ENCODE measurements at regions not wholly inside any gene's neighbourhood (a gene's known extent, or its start where the extent isn't known, plus 50 kb on each side); places are given as distances from the start of the nearest gene placed in this dataset.

GRCh38 chr5:92106808-92107207, 723.7 kb upstream of the ARRDC3 start:
- no peak overlapping the region for H3K23ac ChIP-seq (ENCODE audit: low read length)
- H3K4me1 ChIP-seq (ENCODE audit: control insufficient read depth in 1 of 2, insufficient read depth in 2 of 2, low read length in 2 of 2): no peaks in the 10 kb centered on the region
- no peak overlapping the region for H2BK120ac ChIP-seq (ENCODE audit: insufficient read depth, low read length, poor library complexity)
- no peak overlapping the region for H3K27ac ChIP-seq (ENCODE audit: low read depth, low read length)
- no peak overlapping the region for H4K12ac ChIP-seq (ENCODE audit: low read depth, low read length)
- no peaks in the 10 kb centered on the region for H3K79me2 ChIP-seq (ENCODE audit: control insufficient read depth, insufficient read depth, low read length, poor library complexity)
- DNase-seq: no peak
- no CpG with 5 or more reads among the region's 1 CpG for WGBS (ENCODE audit: extremely low coverage, insufficient coverage, insufficient read length)
- no peak overlapping the region for H2AK5ac ChIP-seq (ENCODE audit: low read length)
- H2BK5ac ChIP-seq (ENCODE audit: low read depth, low read length, poor library complexity): no peak overlapping the region
- H3K9me3 ChIP-seq (ENCODE audit: insufficient read depth, low read depth, low read length): no peaks in the 10 kb centered on the region
- H4K8ac ChIP-seq (ENCODE audit: low read depth, low read length): no peak overlapping the region
- no peak overlapping the region for H3K4ac ChIP-seq (ENCODE audit: low read depth, low read length)
- no peak overlapping the region for H2AFZ ChIP-seq (ENCODE audit: insufficient read depth, low read length, poor library complexity)
- no peak overlapping the region for H3K4me3 ChIP-seq (ENCODE audit: low read depth, low read length)
- no peaks in the 10 kb centered on the region for H3K27me3 ChIP-seq (ENCODE audit: insufficient read depth, low read length)
- no peak overlapping the region for H4K91ac ChIP-seq (ENCODE audit: low read depth, low read length)
- no peak overlapping the region for H2BK12ac ChIP-seq (ENCODE audit: low read length)
- no peaks in the 10 kb centered on the region for H3K79me1 ChIP-seq (ENCODE audit: low read length)
- H3K14ac ChIP-seq (ENCODE audit: low read length): no peak overlapping the region
- H3K36me3 ChIP-seq (ENCODE audit: control insufficient read depth in 1 of 2, insufficient read depth in 2 of 2, low read length in 2 of 2): no peaks in the 10 kb centered on the region
- no peak overlapping the region for H3K18ac ChIP-seq (ENCODE audit: low read length)
- no peak overlapping the region for H3K9ac ChIP-seq (ENCODE audit: low read length)
- H3K4me2 ChIP-seq (ENCODE audit: low read length): no peak overlapping the region

- Histone ChIP-seq H3K79me2 (ENCODE audit: control insufficient read depth, insufficient read depth, low read length, poor library complexity) (no peaks in the 10 kb centered on the region), H3K18ac (ENCODE audit: low read length) (no peak overlapping the region), H2AFZ (ENCODE audit: insufficient read depth, low read length, poor library complexity) (no peak overlapping the region), H4K12ac (ENCODE audit: low read depth, low read length) (no peak overlapping the region), H3K14ac (ENCODE audit: low read length) (no peak overlapping the region), H3K9me3 (ENCODE audit: insufficient read depth, low read depth, low read length) (no peaks in the 10 kb centered on the region), H3K27me3 (ENCODE audit: insufficient read depth, low read length) (no peaks in the 10 kb centered on the region), H3K79me1 (ENCODE audit: low read length) (no peaks in the 10 kb centered on the region), H3K27ac (ENCODE audit: low read depth, low read length) (no peak overlapping the region), H2BK12ac (ENCODE audit: low read length) (no peak overlapping the region), H3K4me2 (ENCODE audit: low read length) (no peak overlapping the region), H3K36me3 (ENCODE audit: control insufficient read depth in 1 of 2, insufficient read depth in 2 of 2, low read length in 2 of 2) (no peaks in the 10 kb centered on the region), H3K4ac (ENCODE audit: low read depth, low read length) (no peak overlapping the region), H4K91ac (ENCODE audit: low read depth, low read length) (no peak overlapping the region), H3K4me3 (ENCODE audit: low read depth, low read length) (no peak overlapping the region), H2BK5ac (ENCODE audit: low read depth, low read length, poor library complexity) (no peak overlapping the region), H4K8ac (ENCODE audit: low read depth, low read length) (no peak overlapping the region), H2BK120ac (ENCODE audit: insufficient read depth, low read length, poor library complexity) (no peak overlapping the region), H2AK5ac (ENCODE audit: low read length) (no peak overlapping the region), H3K9ac (ENCODE audit: low read length) (no peak overlapping the region), H3K4me1 (ENCODE audit: control insufficient read depth in 1 of 2, insufficient read depth in 2 of 2, low read length in 2 of 2) (no peaks in the 10 kb centered on the region), H3K23ac (ENCODE audit: low read length) (no peak overlapping the region)
- DNase-seq: no peak
Measured at GRCh38 chr5:92104126-92104525, 721.0 kb upstream of the ARRDC3 start.

- Histone ChIP-seq H3K79me1 (ENCODE audit: low read length) (no peaks in the 10 kb centered on the region), H3K4me3 (ENCODE audit: low read depth, low read length) (no peak overlapping the region), H4K8ac (ENCODE audit: low read depth, low read length) (no peak overlapping the region), H2BK5ac (ENCODE audit: low read depth, low read length, poor library complexity) (no peak overlapping the region), H4K12ac (ENCODE audit: low read depth, low read length) (no peak overlapping the region), H3K18ac (ENCODE audit: low read length) (no peak overlapping the region), H2BK120ac (ENCODE audit: insufficient read depth, low read length, poor library complexity) (no peak overlapping the region), H3K4me2 (ENCODE audit: low read length) (no peak overlapping the region), H3K27ac (ENCODE audit: low read depth, low read length) (no peak overlapping the region), H2AK5ac (ENCODE audit: low read length) (no peak overlapping the region), H3K4me1 (ENCODE audit: control insufficient read depth in 1 of 2, insufficient read depth in 2 of 2, low read length in 2 of 2) (no peaks in the 10 kb centered on the region), H4K91ac (ENCODE audit: low read depth, low read length) (no peak overlapping the region), H3K4ac (ENCODE audit: low read depth, low read length) (no peak overlapping the region), H3K27me3 (ENCODE audit: insufficient read depth, low read length) (no peaks in the 10 kb centered on the region), H3K14ac (ENCODE audit: low read length) (no peak overlapping the region), H3K79me2 (ENCODE audit: control insufficient read depth, insufficient read depth, low read length, poor library complexity) (no peaks in the 10 kb centered on the region), H3K36me3 (ENCODE audit: control insufficient read depth in 1 of 2, insufficient read depth in 2 of 2, low read length in 2 of 2) (no peaks in the 10 kb centered on the region), H3K23ac (ENCODE audit: low read length) (no peak overlapping the region), H2BK12ac (ENCODE audit: low read length) (no peak overlapping the region), H2AFZ (ENCODE audit: insufficient read depth, low read length, poor library complexity) (no peak overlapping the region), H3K9ac (ENCODE audit: low read length) (no peak overlapping the region), H3K9me3 (ENCODE audit: insufficient read depth, low read depth, low read length) (no peaks in the 10 kb centered on the region)
- no peak for DNase-seq
- WGBS (ENCODE audit: extremely low coverage, insufficient coverage, insufficient read length): no CpG with 5 or more reads among the region's 3 CpGs
Measured at GRCh38 chr5:92102313-92102712, 719.2 kb upstream of the ARRDC3 start.

GRCh38 chr5:92092239-92092638, 709.1 kb upstream of the ARRDC3 start:
- Histone ChIP-seq H3K4me2 (ENCODE audit: low read length) (no peak overlapping the region), H2AFZ (ENCODE audit: insufficient read depth, low read length, poor library complexity) (no peak overlapping the region), H3K4me1 (ENCODE audit: control insufficient read depth in 1 of 2, insufficient read depth in 2 of 2, low read length in 2 of 2) (no peaks in the 10 kb centered on the region), H2BK5ac (ENCODE audit: low read depth, low read length, poor library complexity) (no peak overlapping the region), H3K4ac (ENCODE audit: low read depth, low read length) (no peak overlapping the region), H3K27ac (ENCODE audit: low read depth, low read length) (no peak overlapping the region), H3K79me2 (ENCODE audit: control insufficient read depth, insufficient read depth, low read length, poor library complexity) (no peaks in the 10 kb centered on the region), H3K79me1 (ENCODE audit: low read length) (no peaks in the 10 kb centered on the region), H3K23ac (ENCODE audit: low read length) (no peak overlapping the region), H3K27me3 (ENCODE audit: insufficient read depth, low read length) (no peaks in the 10 kb centered on the region), H3K14ac (ENCODE audit: low read length) (no peak overlapping the region), H2AK5ac (ENCODE audit: low read length) (no peak overlapping the region), H3K9ac (ENCODE audit: low read length) (no peak overlapping the region), H4K12ac (ENCODE audit: low read depth, low read length) (no peak overlapping the region), H3K9me3 (ENCODE audit: insufficient read depth, low read depth, low read length) (no peaks in the 10 kb centered on the region), H3K4me3 (ENCODE audit: low read depth, low read length) (no peak overlapping the region), H4K91ac (ENCODE audit: low read depth, low read length) (no peak overlapping the region), H2BK120ac (ENCODE audit: insufficient read depth, low read length, poor library complexity) (no peak overlapping the region), H4K8ac (ENCODE audit: low read depth, low read length) (no peak overlapping the region), H3K36me3 (ENCODE audit: control insufficient read depth in 1 of 2, insufficient read depth in 2 of 2, low read length in 2 of 2) (no peaks in the 10 kb centered on the region), H3K18ac (ENCODE audit: low read length) (no peak overlapping the region), H2BK12ac (ENCODE audit: low read length) (no peak overlapping the region)
- no CpG with 5 or more reads among the region's 1 CpG for WGBS (ENCODE audit: extremely low coverage, insufficient coverage, insufficient read length)
- no peak for DNase-seq
